MCF 10A (cell line): ENCODE measurements at regions not wholly inside any gene's neighbourhood (a gene's known extent, or its start where the extent isn't known, plus 50 kb on each side); places are given as distances from the start of the nearest gene placed in this dataset.

Experiments
- BruUV-seq: library from RNA; stranded (reverse); fragments of 400-500 nt; replicated peaks from 2 replicates; lab custom pipeline; 2021; lab: Mats Ljungman, UMichigan
- CTCF ChIA-PET: fragments of 300-600 bp; sonication (Branson Sonifier 250); formaldehyde crosslinking; extraction: SDS; loops from one replicate; lab custom pipeline; 2021; ENCODE audit warnings: antibody characterized with exemption, inconsistent platforms; lab: Yijun Ruan, JAX
- POLR2A ChIA-PET: fragments of 300-600, 350-650 bp; sonication (Branson Sonifier 250); formaldehyde crosslinking; extraction: SDS; loops from one replicate; lab custom pipeline; 2020; ENCODE audit warnings: antibody characterized with exemption, inconsistent platforms; lab: Yijun Ruan, JAX
- DNase-seq: peaks from one replicate; pipeline ENCODE4 v3.0.0-alpha.2; 2018; ENCODE audit not compliant: unreplicated experiment
- H3K27ac Mint-ChIP-seq: one replicate; pipeline ENCODE4 v1.8.0; 2022; ENCODE audit warnings: mild to moderate bottlenecking, low read depth, mixed read lengths; ENCODE audit not compliant: unreplicated experiment
- H3K27me3 Mint-ChIP-seq: one replicate; pipeline ENCODE4 v1.8.0; 2022; ENCODE audit warnings: mixed read lengths; ENCODE audit not compliant: insufficient read depth, unreplicated experiment
- H3K36me3 Mint-ChIP-seq: one replicate; pipeline ENCODE4 v1.8.0; 2022; ENCODE audit warnings: mild to moderate bottlenecking, moderate library complexity, mixed read lengths; ENCODE audit not compliant: insufficient read depth, unreplicated experiment
- H3K4me1 Mint-ChIP-seq: one replicate; pipeline ENCODE4 v1.8.0; 2022; ENCODE audit warnings: mixed read lengths; ENCODE audit not compliant: insufficient read depth, unreplicated experiment
- H3K4me3 Mint-ChIP-seq: one replicate; pipeline ENCODE4 v1.8.0; 2022; ENCODE audit warnings: mild to moderate bottlenecking, moderate library complexity, mixed read lengths; ENCODE audit not compliant: unreplicated experiment
- H3K9me3 Mint-ChIP-seq: one replicate; pipeline ENCODE4 v1.8.0; 2022; ENCODE audit warnings: mixed read lengths; ENCODE audit not compliant: unreplicated experiment
- CTCF ChIP-seq: fragments of 200-600 bp; IDR thresholded peaks from one replicate; pipeline ENCODE4 v1.8.0; 2022; ENCODE audit warnings: antibody characterized with exemption, mild to moderate bottlenecking; ENCODE audit not compliant: unreplicated experiment
- intact Hi-C: fragments of 100-400 bp; cut with micrococcal nuclease; formaldehyde crosslinking; loops from 2 replicates; pipeline ENCODE4 v1.14.1; 2022

DNA sequence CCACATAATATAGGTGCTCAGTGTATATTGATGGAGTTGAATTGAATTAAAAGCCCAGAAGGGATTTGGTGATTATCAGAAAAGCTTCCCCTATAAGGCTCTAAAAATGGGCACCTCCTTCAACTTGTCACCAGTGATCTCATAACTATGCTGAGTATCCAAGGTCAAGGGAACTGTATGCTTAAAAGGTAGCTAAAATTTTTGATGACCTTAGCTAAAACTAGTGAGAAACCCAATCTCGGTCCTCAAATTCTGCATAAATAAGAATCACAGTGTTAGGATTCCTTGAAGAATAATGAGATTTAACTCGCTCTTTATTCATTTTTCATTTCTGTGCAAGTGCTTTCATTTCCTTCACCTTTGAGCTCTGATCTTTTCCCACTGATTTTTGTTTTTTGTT is 87.7 kb upstream of the AP1S2 start:
- Mint-ChIP-seq H3K27me3 (peaks cover 45% of the 10 kb centered on the region), H3K4me1 (peaks cover 4% of the 10 kb centered on the region), H3K27ac (no peak overlapping the region), H3K9me3 (no peaks in the 10 kb centered on the region), H3K4me3 (no peak overlapping the region), H3K36me3 (no peaks in the 10 kb centered on the region)
- CTCF ChIA-PET, result interaction anchor here (3.3 kb wide), 1 partner anchor 12 kb away, joined by 15 read pairs; no protein-coding TSS in a partner anchor
- POLR2A ChIA-PET, result no interaction called here
- no peak for TF ChIP-seq CTCF
- DNase-seq, result no peak
- BruUV-seq, result no TSS peak
- intact Hi-C loops, result no loop called here

DNA sequence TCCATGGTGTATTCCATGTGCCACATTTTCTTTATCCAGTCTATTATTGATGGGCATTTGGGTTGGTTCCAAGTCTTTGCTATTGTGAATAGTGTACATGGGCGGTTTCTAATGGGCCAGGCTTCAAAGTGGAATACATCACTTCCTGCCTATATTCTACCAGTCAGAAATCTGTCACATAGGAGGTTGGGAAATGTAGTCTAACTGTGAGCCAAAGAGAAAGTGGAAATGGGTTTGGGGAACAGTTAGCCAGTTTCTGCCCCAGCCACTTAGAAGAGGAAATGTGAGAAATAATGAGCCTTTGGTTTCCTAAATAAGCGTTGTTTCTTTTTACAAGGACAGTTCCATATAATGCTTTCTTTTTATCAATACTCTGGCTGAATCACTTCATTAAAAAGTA is 85.1 kb upstream of the AP1S2 start:
- Mint-ChIP-seq H3K27me3 (peaks cover 64% of the 10 kb centered on the region), H3K4me1 (no peaks in the 10 kb centered on the region), H3K27ac (no peak overlapping the region), H3K36me3 (no peaks in the 10 kb centered on the region), H3K4me3 (no peak overlapping the region), H3K9me3 (no peaks in the 10 kb centered on the region)
- intact Hi-C loops, result loop anchor here (10.0 kb wide), 2 partner anchors 275 to 505 kb away; no protein-coding TSS in a partner anchor
- ChIA-PET POLR2A (no interaction called here), CTCF (interaction anchor here (3.3 kb wide), 1 partner anchor 9 kb away, joined by 15 read pairs; no protein-coding TSS in a partner anchor)
- BruUV-seq, result no TSS peak
- no peak for DNase-seq
- no peak for TF ChIP-seq CTCF

DNA sequence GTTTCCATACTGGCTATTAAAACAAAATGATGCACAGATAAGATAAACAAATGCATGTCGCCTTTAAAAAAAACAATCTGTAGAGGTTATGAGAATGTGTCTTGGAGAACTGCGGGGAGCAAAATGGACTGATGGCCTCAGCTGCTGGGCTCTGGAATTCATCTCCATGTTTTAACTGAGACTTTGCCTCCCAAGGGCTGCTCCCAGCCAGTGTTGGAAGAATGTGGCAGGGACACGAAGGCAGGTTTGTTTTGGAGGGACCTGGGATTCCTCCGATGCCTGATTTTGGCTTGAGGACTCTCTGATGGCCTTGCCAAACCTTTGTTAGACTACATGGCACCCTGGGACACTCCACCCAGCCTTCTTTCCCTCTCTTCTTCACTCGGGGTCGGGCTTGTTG is 83.5 kb upstream of the AP1S2 start:
- Mint-ChIP-seq H3K36me3 (no peaks in the 10 kb centered on the region), H3K4me1 (no peaks in the 10 kb centered on the region), H3K9me3 (no peaks in the 10 kb centered on the region), H3K27ac (no peak overlapping the region), H3K27me3 (peaks cover 64% of the 10 kb centered on the region), H3K4me3 (no peak overlapping the region)
- ChIA-PET POLR2A (no interaction called here), CTCF (no interaction called here)
- no TSS peak for BruUV-seq
- no peak for TF ChIP-seq CTCF
- DNase-seq, result no peak
- intact Hi-C loops, result loop anchor here (10.0 kb wide), 2 partner anchors 277 to 507 kb away; no protein-coding TSS in a partner anchor

DNA sequence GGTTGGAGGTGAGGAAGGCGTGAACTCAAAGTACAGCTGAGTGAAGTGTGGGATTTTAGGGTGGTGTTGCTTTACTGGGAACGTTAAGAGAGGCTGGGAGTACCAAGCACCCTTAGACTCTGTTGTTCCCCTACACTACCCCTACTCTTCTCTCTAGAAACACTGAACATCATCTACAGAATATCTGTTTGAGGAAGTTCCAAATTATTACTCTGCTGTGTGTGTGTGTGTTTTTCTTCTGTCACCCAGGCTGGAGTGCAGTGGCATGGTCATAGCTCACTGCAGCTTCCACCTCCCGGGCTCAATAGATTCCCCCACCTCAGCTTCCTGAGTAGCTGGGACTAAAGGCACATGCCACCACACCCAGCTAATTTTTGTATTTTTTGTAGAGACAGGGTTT is 76.7 kb upstream of the AP1S2 start:
- Mint-ChIP-seq H3K9me3 (no peaks in the 10 kb centered on the region), H3K27me3 (peaks cover 83% of the 10 kb centered on the region), H3K4me3 (no peak overlapping the region), H3K27ac (no peak overlapping the region), H3K36me3 (no peaks in the 10 kb centered on the region), H3K4me1 (no peaks in the 10 kb centered on the region)
- CTCF ChIA-PET, result interaction anchor here (0.6 to 2.6 kb wide), 8 partner anchors 10 to 731 kb away, joined by 3 to 15 read pairs (median 4); partner anchors contain the start of gene GRPR
- BruUV-seq, result no TSS peak
- intact Hi-C loops, result loop anchor here (10.0 kb wide), 2 partner anchors 283 to 513 kb away; no protein-coding TSS in a partner anchor
- TF ChIP-seq CTCF, result no peak
- POLR2A ChIA-PET, result no interaction called here
- DNase-seq, result no peak
